Smooth muscle cell of the brain vasculature (primary cell): ENCODE measurements at regions not wholly inside any gene's neighbourhood (a gene's known extent, or its start where the extent isn't known, plus 50 kb on each side); places are given as distances from the start of the nearest gene placed in this dataset.

ENCODE experiments used
- DNase-seq: peaks from one replicate; pipeline ENCODE4 v3.0.0-alpha.2; 2012; ENCODE audit warnings: low read depth, low spot score

- no peak for DNase-seq
Observed at GRCh38 chr4:96097040-96097607, 257.2 kb downstream of the PDHA2 start.

DNA sequence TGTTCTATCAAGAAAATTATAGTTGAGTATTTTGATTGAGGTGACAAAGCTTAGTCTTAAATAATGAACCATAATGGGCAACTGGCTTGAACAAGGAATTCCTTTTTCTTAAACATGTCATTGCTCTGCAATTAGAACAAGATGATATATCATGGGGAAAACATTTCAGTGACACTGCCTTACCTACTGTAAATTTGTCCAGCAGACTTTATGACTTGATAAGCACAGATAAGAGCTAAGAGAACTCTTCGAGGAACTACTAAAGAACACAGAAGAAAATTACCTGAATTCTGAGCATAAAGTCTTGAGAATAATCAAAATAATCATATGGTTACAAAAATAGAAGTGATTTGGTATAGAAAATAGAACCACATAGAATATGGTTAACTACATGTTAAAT is 257.8 kb downstream of the PDHA2 start:
- DNase-seq: no peak

DNA sequence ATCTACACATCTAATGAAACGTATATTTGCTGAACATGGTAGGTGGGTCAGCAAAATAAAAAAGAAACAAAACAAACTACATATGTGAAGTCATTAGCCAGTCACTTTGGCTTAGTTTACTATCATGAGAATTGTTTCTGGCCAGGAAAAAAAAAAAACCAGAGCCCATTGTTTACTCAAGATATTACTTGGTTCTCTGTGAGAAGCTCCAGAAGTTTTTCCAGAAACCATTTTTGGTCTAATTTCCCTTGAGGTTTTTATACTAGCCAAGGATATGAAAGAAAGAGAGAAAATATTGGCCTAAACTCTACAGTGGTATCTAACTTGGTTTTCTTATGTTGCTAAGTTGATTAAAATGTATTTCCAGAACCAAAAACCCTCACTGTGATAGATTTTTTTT is 259.1 kb downstream of the PDHA2 start:
- DNase-seq: no peak

DNA sequence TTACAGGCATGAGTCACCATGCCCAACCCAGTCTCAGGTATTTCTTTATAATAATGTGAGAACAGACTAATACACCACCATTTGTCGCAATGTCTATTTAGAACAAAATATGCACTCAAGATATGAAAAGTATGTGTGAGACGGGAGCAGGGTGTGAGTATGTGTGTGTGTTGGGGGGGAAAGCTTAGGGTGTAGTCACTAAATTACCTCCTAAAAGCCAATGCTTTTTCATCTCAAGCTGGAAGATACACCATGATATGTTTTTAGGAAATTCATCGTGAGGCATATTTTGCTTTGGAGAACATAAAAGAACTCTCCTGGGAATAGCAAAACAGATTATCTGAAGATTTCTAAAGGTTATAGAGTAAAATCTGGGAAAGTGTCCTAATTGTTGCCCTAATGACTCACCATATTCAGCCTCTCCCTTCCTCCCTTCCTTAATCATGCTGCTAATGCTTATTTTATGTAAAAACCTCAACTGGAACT is 262.7 kb downstream of the PDHA2 start:
- peak; percentile 7 for DNase-seq

DNA sequence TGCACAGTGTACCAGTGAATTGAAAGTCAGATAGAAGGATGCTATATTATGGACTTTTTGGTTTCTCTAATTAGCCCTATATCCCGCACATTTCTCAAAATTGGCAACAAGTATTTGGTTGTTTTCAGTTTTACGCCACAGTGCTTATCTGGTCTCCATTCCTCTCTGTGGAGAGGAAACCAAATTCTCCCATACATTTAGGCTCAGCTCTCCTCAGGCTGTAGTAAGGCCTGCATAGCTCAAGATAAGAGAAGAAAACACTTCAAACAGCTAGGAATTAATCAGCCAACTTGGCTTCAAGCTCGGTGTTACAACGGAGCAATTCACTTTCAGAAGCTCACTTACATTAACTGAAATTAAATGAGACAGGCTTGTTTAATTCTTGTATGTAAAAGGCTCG is 263.2 kb downstream of the PDHA2 start:
- DNase-seq: no peak

GRCh38 chr4:96108146-96108545 is 268.3 kb downstream of the PDHA2 start:
- DNase-seq: no peak

GRCh38 chr4:96112631-96113030 is 272.7 kb downstream of the PDHA2 start:
- no peak for DNase-seq

- no peak for DNase-seq
Observed at GRCh38 chr4:96120206-96120605, 280.3 kb downstream of the PDHA2 start.

DNA sequence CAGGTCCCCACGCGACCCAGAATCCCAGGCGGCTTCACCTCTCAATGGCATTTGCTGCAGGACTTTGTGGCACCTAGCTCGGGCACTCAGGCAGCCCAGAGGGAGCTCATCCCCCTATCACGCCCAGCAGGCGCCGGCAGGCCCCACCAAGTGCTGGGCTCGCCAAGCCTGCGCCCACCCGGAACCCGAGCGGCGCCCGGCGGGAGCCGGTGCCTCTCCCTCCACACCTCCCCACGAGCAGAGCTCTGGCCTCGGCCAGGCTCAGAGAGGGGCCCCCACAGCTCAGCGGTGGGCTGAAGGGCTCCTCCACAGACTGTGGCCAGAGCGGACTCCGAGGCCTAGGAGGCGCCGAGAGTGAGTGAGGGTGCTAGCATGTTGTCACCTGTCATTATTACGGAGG is 286.3 kb downstream of the PDHA2 start:
- DNase-seq: no peak

DNA sequence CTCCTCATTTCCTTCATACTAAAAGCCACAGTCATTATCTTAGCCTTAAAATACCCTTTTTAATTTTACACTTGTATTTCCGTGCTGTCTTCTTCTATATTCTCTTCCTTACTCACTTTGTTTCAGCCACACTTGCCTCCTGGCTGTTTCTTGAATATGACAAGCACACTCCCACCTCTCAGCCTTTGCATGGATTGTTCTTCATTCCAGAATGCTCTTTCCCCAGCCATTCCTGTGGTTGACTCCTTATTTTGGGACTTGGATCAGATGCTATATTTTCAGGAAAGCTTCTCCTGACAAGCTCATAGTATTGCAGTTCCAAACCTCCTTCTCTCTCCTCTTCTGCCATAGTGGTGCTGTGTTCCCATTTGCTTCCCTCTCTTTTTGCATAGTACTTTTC is 291.3 kb downstream of the PDHA2 start:
- no peak for DNase-seq

- no peak for DNase-seq
Observed at GRCh38 chr4:96134806-96135205, 294.9 kb downstream of the PDHA2 start.

GRCh38 chr4:96136056-96136455 is 296.2 kb downstream of the PDHA2 start:
- no peak for DNase-seq

DNA sequence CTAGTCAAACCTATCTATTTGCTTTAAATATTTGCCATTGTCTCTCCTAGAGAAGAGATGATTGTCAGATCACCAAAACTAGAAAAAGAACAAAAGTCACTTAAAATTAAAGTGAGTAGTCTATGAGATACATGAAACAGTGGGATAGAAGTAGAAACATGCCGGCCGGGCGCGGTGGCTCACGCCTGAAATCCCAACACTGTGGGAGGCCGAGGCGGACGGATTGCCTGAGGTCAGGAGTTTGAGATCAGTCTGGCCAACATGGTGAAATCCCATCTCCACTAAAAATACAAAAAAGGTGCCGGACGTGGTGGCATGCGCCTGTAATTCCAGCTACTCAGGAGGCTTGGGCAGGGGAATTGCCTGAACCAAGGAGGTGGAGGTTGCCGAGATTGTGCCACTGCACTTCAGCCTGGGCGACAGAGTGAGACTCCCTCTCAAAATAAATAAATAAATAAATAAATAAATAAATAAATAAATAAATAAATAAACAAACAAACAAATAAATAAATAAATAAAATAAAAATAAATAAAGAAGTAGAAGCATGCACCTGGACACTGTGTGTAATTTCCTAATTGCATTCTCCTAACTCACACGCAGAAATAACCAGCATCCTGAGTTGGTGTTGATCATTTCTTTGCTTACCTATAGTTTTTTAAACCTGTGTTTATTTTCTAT is 299.5 kb downstream of the PDHA2 start:
- no peak for DNase-seq

DNA sequence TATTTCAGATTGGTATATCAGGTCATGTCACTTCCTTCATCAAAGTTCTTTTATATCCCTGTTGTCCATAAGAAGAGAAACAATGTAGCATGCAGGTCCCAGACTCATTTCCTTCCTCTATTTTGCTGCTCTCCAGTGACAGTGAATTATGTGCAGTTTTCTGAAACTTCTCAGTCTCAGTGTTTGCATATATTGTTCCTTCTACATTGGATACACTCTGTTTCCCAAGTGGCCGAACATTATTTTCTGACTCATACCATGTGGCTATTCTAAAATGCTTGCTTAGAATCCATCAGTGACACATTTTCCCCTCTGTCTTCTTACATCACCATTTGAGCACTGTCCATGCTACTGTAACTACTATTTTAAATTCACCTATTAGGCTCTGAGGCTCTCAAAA is 305.7 kb downstream of the PDHA2 start:
- DNase-seq: no peak

DNA sequence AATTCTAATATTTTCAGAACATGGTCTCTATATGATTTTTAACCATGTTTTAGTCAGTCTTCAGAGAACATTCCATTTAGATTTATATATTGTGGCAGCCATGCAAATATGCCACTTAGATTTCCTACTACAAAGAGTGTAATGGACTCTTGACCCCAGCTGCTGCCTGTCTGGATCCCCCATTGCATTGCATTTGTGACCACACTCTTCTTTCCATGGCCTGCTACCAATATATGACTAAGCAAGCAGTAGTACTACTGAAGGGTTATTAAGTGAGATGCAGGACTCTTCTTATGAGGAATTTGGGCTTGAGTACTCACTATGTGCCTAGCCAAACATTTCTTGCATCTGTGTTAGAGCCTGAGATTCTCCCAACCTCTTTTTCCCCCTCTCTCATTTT is 306.8 kb downstream of the PDHA2 start:
- no peak for DNase-seq

GRCh38 chr4:96149894-96150293 is 310.0 kb downstream of the PDHA2 start:
- DNase-seq: no peak

DNA sequence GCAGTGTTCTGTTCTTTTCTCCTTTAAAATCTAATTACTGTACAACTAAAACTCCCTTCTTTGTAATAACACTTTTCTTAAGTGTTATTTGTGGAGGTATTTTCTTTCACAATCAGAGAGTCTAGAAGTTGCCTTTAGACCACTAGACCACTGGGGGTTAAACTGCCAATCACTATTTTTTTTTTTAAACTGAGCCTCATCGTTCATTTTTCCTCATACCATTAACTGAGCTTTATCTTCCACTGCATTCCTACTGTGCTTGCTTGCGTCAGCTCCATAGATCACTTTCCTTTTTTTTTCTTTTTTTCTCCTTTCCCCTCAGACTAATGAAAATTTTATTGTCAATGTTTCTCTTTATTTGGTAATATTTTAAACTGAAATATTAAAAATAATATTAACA is 310.6 kb downstream of the PDHA2 start:
- no peak for DNase-seq

- no peak for DNase-seq
Observed at GRCh38 chr4:96152824-96153223, 312.9 kb downstream of the PDHA2 start.

DNA sequence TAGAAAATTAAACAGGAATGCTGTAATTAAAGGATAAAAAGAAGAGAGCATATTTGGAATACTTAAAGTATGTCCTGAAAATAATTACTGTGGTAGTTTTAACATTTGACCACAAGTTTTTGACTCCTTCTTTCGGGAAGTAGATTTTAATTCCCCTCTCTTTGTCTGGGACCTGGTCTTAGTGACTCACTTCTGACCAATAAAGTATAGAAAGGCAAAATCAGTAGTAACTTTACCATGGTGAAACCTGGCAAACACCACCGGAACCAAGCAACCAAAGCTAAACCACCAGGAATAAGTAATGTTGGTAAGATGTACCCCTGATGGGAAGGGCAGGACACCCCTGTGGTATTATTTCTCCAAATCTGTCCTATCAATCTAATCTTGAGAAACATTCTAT is 314.8 kb downstream of the PDHA2 start:
- DNase-seq: no peak

DNA sequence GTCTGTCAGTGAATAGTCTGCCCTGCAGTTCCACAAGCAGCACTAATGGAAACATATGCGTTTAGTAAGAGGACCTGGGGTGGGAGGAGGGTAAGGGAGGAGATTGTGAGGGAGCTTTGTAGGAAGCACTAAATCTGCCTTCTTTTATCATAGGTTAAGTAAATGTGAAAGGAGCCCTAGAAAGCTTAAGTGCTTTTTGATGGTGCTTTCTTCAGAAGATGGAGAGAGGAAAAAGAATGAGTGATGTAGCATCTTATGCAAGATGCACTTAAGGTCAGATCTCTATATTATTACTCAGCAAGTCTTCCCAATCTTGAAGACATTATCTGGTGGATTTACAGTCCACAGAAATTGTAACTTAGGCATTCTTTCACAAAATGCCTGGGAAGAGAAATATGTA is 322.7 kb downstream of the PDHA2 start:
- no peak for DNase-seq

DNA sequence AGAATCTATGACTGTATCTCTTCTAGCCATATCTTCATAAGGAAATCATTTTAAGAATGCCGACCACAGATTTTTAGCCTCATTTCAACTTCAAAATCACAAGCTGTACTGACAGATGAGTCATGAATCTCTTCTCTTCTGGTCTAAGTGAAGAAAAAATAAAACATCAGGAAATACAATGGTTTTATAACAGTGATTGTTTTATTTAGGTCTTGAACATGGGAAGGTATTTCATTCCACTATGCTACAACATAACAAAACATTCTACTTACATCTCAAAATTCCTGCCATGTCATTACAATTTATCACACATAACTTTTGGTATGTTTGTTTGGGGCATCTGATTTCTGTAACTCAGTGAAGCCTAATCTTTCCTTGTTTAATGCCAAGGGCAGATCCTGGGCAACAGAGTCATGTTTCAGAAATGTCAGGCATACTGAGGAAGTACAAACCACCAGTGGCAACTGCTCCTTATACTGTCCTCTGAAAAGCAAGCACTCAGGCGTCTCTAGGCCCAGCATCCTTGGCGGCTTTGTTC is 325.0 kb downstream of the PDHA2 start:
- DNase-seq: peak; percentile 43

- DNase-seq: no peak
Observed at GRCh38 chr4:96166806-96167205, 326.9 kb downstream of the PDHA2 start.

- no peak for DNase-seq
Observed at GRCh38 chr4:96170198-96170597, 330.3 kb downstream of the PDHA2 start.
